Endothelial cell (in vitro differentiated cells): ENCODE measurements at regions not wholly inside any gene's neighbourhood (a gene's known extent, or its start where the extent isn't known, plus 50 kb on each side); places are given as distances from the start of the nearest gene placed in this dataset.

Experiments used
- DNase-seq: peaks from one replicate; pipeline ENCODE4 v3.0.0; 2021; ENCODE audit warnings: low spot score
- H3K27ac Mint-ChIP-seq: one replicate; pipeline ENCODE4 v1.8.0; 2021; ENCODE audit warnings: mixed read lengths, inconsistent platforms; ENCODE audit not compliant: unreplicated experiment
- H3K27me3 Mint-ChIP-seq: one replicate; pipeline ENCODE4 v1.8.0; 2021; ENCODE audit warnings: mild to moderate bottlenecking, moderate library complexity, mixed read lengths, inconsistent platforms; ENCODE audit not compliant: unreplicated experiment
- H3K36me3 Mint-ChIP-seq: one replicate; pipeline ENCODE4 v1.8.0; 2021; ENCODE audit warnings: mild to moderate bottlenecking, low read depth, mixed read lengths, inconsistent platforms; ENCODE audit not compliant: unreplicated experiment
- H3K4me1 Mint-ChIP-seq: one replicate; pipeline ENCODE4 v1.8.0; 2021; ENCODE audit warnings: mild to moderate bottlenecking, mixed read lengths, inconsistent platforms; ENCODE audit not compliant: unreplicated experiment
- H3K4me3 Mint-ChIP-seq: one replicate; pipeline ENCODE4 v1.8.0; 2021; ENCODE audit warnings: mild to moderate bottlenecking, mixed read lengths, inconsistent platforms; ENCODE audit not compliant: unreplicated experiment
- H3K9me3 Mint-ChIP-seq: one replicate; pipeline ENCODE4 v1.8.0; 2021; ENCODE audit warnings: mixed read lengths, inconsistent platforms; ENCODE audit not compliant: unreplicated experiment
- CTCF ChIP-seq: fragments of 200-600 bp; sonication (generic); IDR thresholded peaks from one replicate; pipeline ENCODE4 v1.5.0; 2021; ENCODE audit warnings: antibody characterized with exemption; ENCODE audit not compliant: unreplicated experiment

DNA sequence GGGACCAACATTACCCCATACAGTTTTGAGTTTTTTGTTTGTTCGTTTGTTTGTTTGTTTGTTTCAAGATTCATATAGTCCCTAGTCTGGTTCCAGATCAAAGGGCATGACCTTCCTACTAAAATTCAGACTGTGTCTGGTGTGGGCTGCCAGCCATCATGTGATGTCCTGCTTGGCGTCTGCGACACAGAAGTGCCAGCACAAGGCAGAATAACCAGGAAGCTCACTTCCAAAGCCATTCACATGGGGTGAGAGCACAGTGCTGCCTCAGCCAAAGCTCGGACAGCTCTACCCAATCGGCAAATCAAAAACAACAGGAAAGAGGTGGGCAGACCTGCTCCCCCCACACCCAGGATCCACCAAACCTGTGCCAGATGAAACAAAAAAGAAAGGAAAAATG is 142.6 kb upstream of the THBS1 start:
- DNase-seq = no peak
- no peak overlapping the region for H3K27ac Mint-ChIP-seq
- no peaks in the 10 kb centered on the region for H3K9me3 Mint-ChIP-seq
- H3K36me3 Mint-ChIP-seq = no peaks in the 10 kb centered on the region
- no peak overlapping the region for H3K4me3 Mint-ChIP-seq
- H3K4me1 Mint-ChIP-seq = peaks cover 13% of the 10 kb centered on the region
- TF ChIP-seq CTCF = no peak
- H3K27me3 Mint-ChIP-seq = no peaks in the 10 kb centered on the region

- Mint-ChIP-seq H3K9me3 (no peaks in the 10 kb centered on the region), H3K27me3 (no peaks in the 10 kb centered on the region), H3K36me3 (no peaks in the 10 kb centered on the region), H3K4me1 (peaks cover 10% of the 10 kb centered on the region), H3K4me3 (no peak overlapping the region), H3K27ac (no peak overlapping the region)
- no peak for TF ChIP-seq CTCF
- DNase-seq = no peak
Observed at GRCh38 chr15:39438799-39439592, 141.9 kb upstream of the THBS1 start.

DNA sequence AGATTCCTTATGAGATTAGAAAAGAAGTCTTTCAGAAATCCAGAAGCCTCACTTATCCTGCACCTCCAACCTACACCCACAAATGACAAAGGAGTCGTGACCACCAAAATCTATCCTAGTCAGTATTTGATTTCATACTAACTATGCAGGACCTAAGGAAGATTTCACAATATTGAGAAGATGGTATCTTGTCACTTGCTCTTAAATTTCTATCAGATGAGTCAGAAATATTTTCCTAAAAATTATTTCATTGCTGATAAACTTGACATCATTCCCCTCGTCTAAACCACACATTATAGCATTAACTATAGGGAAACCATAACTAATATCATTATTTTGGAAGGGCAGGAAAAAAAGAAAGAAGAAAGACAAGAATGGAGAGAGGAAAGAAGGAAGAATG is 138.0 kb upstream of the THBS1 start:
- peaks cover 3% of the 10 kb centered on the region for H3K4me1 Mint-ChIP-seq
- no peak overlapping the region for H3K27ac Mint-ChIP-seq
- H3K9me3 Mint-ChIP-seq = no peaks in the 10 kb centered on the region
- DNase-seq = no peak
- no peak overlapping the region for H3K4me3 Mint-ChIP-seq
- no peaks in the 10 kb centered on the region for H3K27me3 Mint-ChIP-seq
- no peaks in the 10 kb centered on the region for H3K36me3 Mint-ChIP-seq
- TF ChIP-seq CTCF = no peak

GRCh38 chr15:39443659-39444219 is 137.1 kb upstream of the THBS1 start:
- no peaks in the 10 kb centered on the region for H3K27me3 Mint-ChIP-seq
- H3K4me3 Mint-ChIP-seq = no peak overlapping the region
- H3K4me1 Mint-ChIP-seq = peaks cover 3% of the 10 kb centered on the region
- no peak for TF ChIP-seq CTCF
- no peak overlapping the region for H3K27ac Mint-ChIP-seq
- no peaks in the 10 kb centered on the region for H3K9me3 Mint-ChIP-seq
- no peaks in the 10 kb centered on the region for H3K36me3 Mint-ChIP-seq
- no peak for DNase-seq

GRCh38 chr15:39444735-39445470 is 136.0 kb upstream of the THBS1 start:
- TF ChIP-seq CTCF = no peak
- H3K4me1 Mint-ChIP-seq = no peaks in the 10 kb centered on the region
- DNase-seq = no peak
- H3K36me3 Mint-ChIP-seq = no peaks in the 10 kb centered on the region
- no peak overlapping the region for H3K27ac Mint-ChIP-seq
- H3K4me3 Mint-ChIP-seq = no peak overlapping the region
- no peaks in the 10 kb centered on the region for H3K27me3 Mint-ChIP-seq
- no peaks in the 10 kb centered on the region for H3K9me3 Mint-ChIP-seq
